Fibroblast of lung (primary cell): ENCODE measurements at regions not wholly inside any gene's neighbourhood (a gene's known extent, or its start where the extent isn't known, plus 50 kb on each side); places are given as distances from the start of the nearest gene placed in this dataset.

Experiments
- DNase-seq, 2 donors: peaks; one replicate each; pipeline versions ENCODE4 v3.0.0 to v3.0.0-alpha.2; 2010; ENCODE audit warnings: low read depth in 2 of 2
- H2AFZ ChIP-seq: 2 replicates; pipeline ENCODE4 v1.5.1; 2012; ENCODE audit warnings: low read length, control low read depth, inconsistent platforms
- H3K27ac ChIP-seq: 2 replicates; pipeline ENCODE4 v1.5.1; 2011; ENCODE audit warnings: low read length, control low read depth; ENCODE audit not compliant: insufficient read depth
- H3K27me3 ChIP-seq: 2 replicates; pipeline ENCODE4 v1.5.1; 2011; ENCODE audit warnings: mild to moderate bottlenecking, low read length; ENCODE audit not compliant: control insufficient read depth, insufficient read depth
- H3K36me3 ChIP-seq: 2 replicates; pipeline ENCODE4 v1.5.1; 2011; ENCODE audit warnings: low read length; ENCODE audit not compliant: control insufficient read depth, insufficient read depth
- H3K4me1 ChIP-seq: 2 replicates; pipeline ENCODE4 v1.5.1; 2011; ENCODE audit warnings: low read length; ENCODE audit not compliant: control insufficient read depth, insufficient read depth; ENCODE audit errors: extremely low read depth
- H3K4me2 ChIP-seq: 2 replicates; pipeline ENCODE4 v1.5.1; 2011; ENCODE audit warnings: low read length, control low read depth; ENCODE audit not compliant: insufficient read depth; ENCODE audit errors: extremely low read depth
- H3K4me3 ChIP-seq, 4 experiments: fragments of 200-600 bp in 1 of 4; sonication (generic) in 1 of 4; replicated peaks in 1 of 4; 2 replicates each; pipeline ENCODE4 v1.5.1; 2011 to 2016; ENCODE audit warnings: low read length in 4 of 4, low read depth in 3 of 4, mild to moderate bottlenecking in 3 of 4, control low read depth in 2 of 4, inconsistent platforms in 1 of 4, mixed read lengths in 1 of 4; ENCODE audit not compliant: insufficient read depth in 1 of 4; ENCODE audit errors: control extremely low read depth in 1 of 4
- H3K79me2 ChIP-seq: 2 replicates; pipeline ENCODE4 v1.5.1; 2012; ENCODE audit warnings: mild to moderate bottlenecking, low read length, inconsistent platforms; ENCODE audit not compliant: control insufficient read depth, insufficient read depth
- H3K9ac ChIP-seq: 2 replicates; pipeline ENCODE4 v1.5.1; 2011; ENCODE audit warnings: mild to moderate bottlenecking, low read length, control low read depth; ENCODE audit not compliant: insufficient read depth
- H3K9me3 ChIP-seq: 2 replicates; pipeline ENCODE4 v1.5.1; 2012; ENCODE audit warnings: low read depth, low read length; ENCODE audit not compliant: control insufficient read depth, insufficient read depth
- H4K20me1 ChIP-seq: 2 replicates; pipeline ENCODE4 v1.5.1; 2011; ENCODE audit warnings: low read length; ENCODE audit not compliant: control insufficient read depth, insufficient read depth; ENCODE audit errors: extremely low read depth
- EZH2 ChIP-seq: IDR thresholded peaks from 2 replicates; pipeline ENCODE4 v1.5.1; 2012; ENCODE audit warnings: low read length, control low read depth, mild to moderate bottlenecking; ENCODE audit errors: missing control alignments
- TF ChIP-seq, protein P1 (sequence below), 2 donors: IDR thresholded peaks in 1 of 2; conservative IDR thresholded peaks in 1 of 2; 1 replicate in 1 of 2; 2 replicates in 1 of 2; pipeline ENCODE4 v1.5.1; 2011 to 2012; ENCODE audit warnings: low read length in 2 of 2, control low read depth in 1 of 2, inconsistent platforms in 1 of 2, low read depth in 1 of 2, mild to moderate bottlenecking in 1 of 2

DNA sequence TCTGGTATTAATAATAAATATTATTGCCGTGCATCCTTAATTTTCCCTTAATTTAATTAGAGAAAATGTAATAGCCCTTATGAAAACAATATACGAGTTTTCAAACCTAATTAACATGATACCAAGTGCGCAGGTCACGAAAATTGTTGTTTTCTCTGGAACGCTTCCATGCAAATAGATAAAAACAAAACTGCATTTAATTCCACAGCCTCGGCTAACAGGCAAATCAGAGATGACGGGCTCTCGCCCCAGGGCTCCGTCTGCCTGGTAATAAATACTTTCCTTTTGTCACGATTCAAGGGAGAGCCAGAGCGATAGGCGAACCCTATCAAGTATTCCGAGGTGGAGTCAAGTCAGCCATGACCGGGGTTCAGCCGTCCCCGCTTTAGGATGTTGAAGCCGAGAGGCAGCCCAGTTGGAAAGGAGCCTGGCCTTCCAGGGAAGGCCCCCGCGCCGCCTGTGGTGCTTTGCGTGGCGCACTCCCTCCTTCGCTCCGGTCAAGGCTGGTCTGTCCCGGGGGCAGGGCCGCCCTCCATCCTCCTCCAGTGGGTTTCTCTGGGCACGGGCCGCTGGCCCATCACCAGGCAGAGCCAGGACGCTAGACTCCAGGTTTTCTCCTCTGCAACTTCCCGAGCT lies 137.8 kb upstream of the GSC start:
- no peaks in the 10 kb centered on the region for H3K36me3 ChIP-seq
- H3K9me3 ChIP-seq = no peaks in the 10 kb centered on the region
- H3K4me1 ChIP-seq = no peaks in the 10 kb centered on the region
- H3K4me3 ChIP-seq = no peak overlapping the region
- TF ChIP-seq, protein P1, sequence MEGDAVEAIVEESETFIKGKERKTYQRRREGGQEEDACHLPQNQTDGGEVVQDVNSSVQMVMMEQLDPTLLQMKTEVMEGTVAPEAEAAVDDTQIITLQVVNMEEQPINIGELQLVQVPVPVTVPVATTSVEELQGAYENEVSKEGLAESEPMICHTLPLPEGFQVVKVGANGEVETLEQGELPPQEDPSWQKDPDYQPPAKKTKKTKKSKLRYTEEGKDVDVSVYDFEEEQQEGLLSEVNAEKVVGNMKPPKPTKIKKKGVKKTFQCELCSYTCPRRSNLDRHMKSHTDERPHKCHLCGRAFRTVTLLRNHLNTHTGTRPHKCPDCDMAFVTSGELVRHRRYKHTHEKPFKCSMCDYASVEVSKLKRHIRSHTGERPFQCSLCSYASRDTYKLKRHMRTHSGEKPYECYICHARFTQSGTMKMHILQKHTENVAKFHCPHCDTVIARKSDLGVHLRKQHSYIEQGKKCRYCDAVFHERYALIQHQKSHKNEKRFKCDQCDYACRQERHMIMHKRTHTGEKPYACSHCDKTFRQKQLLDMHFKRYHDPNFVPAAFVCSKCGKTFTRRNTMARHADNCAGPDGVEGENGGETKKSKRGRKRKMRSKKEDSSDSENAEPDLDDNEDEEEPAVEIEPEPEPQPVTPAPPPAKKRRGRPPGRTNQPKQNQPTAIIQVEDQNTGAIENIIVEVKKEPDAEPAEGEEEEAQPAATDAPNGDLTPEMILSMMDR (conservative IDR thresholded peaks at IDR 0.05 in 1 of 2, IDR thresholded peaks at IDR 0.05 in 1 of 2; ENCODE audit: low read depth in 1 of 2, low read length in 2 of 2) = no peak
- no peak for TF ChIP-seq EZH2
- no peak for DNase-seq
- H3K9ac ChIP-seq = no peak overlapping the region
- H3K79me2 ChIP-seq = no peaks in the 10 kb centered on the region
- H3K27me3 ChIP-seq = no peaks in the 10 kb centered on the region
- H2AFZ ChIP-seq = no peak overlapping the region
- H3K27ac ChIP-seq = no peak overlapping the region
- no peaks in the 10 kb centered on the region for H4K20me1 ChIP-seq
- no peak overlapping the region for H3K4me2 ChIP-seq

- Histone ChIP-seq H3K4me1 (no peaks in the 10 kb centered on the region), H3K4me3 (no peak overlapping the region), H2AFZ (no peak overlapping the region), H3K79me2 (no peaks in the 10 kb centered on the region), H3K27me3 (no peaks in the 10 kb centered on the region), H3K4me2 (no peak overlapping the region), H3K36me3 (no peaks in the 10 kb centered on the region), H3K9ac (no peak overlapping the region), H3K9me3 (no peaks in the 10 kb centered on the region), H3K27ac (no peak overlapping the region), H4K20me1 (no peaks in the 10 kb centered on the region)
- DNase-seq = no peak
- TF ChIP-seq, protein P1 (conservative IDR thresholded peaks at IDR 0.05 in 1 of 2, IDR thresholded peaks at IDR 0.05 in 1 of 2; ENCODE audit: low read depth in 1 of 2, low read length in 2 of 2) = no peak
- TF ChIP-seq EZH2 = no peak
These were observed 137.2 kb upstream of the GSC start for GRCh38 chr14:94906991-94907587.

DNA sequence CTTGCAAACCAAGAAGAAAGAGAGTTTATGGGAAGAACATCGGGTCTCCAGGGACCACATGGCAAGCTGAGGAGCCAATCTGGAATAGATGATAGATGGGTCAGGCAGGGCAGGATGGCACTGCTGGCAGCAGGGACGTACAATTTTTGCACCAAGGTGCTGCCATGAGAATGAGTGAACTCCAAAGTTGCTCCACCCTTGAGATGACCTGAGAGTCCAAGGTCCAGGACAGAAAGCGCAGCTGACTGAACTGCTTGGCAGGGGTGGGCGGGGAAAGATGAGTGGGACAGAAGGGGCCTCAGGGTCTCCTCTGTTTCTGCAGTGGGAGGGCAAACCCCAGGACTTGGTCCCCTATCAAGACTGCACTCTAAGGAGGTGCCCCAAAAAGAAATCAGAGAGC lies 136.7 kb upstream of the GSC start:
- no peak overlapping the region for H2AFZ ChIP-seq
- H3K4me2 ChIP-seq = no peak overlapping the region
- H3K9ac ChIP-seq = no peak overlapping the region
- no peaks in the 10 kb centered on the region for H3K4me1 ChIP-seq
- H3K36me3 ChIP-seq = no peaks in the 10 kb centered on the region
- H3K27ac ChIP-seq = no peak overlapping the region
- no peaks in the 10 kb centered on the region for H4K20me1 ChIP-seq
- H3K9me3 ChIP-seq = no peaks in the 10 kb centered on the region
- H3K79me2 ChIP-seq = no peaks in the 10 kb centered on the region
- no peaks in the 10 kb centered on the region for H3K27me3 ChIP-seq
- TF ChIP-seq, protein P1 (conservative IDR thresholded peaks at IDR 0.05 in 1 of 2, IDR thresholded peaks at IDR 0.05 in 1 of 2; ENCODE audit: low read depth in 1 of 2, low read length in 2 of 2) = no peak
- no peak for TF ChIP-seq EZH2
- H3K4me3 ChIP-seq = no peak overlapping the region
- no peak for DNase-seq
